ENCODE measurements at regions not wholly inside any gene's neighbourhood (a gene's known extent, or its start where the extent isn't known, plus 50 kb on each side); places are given as distances from the start of the nearest gene placed in this dataset.
"Not testable (repeated sequence)": the region's sequence is repeated elsewhere in the genome, so short reads cannot be mapped to it uniquely, and the experiment has no call there.

- Histone ChIP-seq H3K4me2 (ENCODE audit: insufficient read depth, low read length, poor library complexity, severe bottlenecking) (no peak overlapping the region), H3K9me3 (replicated peaks in 1 of 2; ENCODE audit: control insufficient read depth in 2 of 2, insufficient read depth in 1 of 2, low read depth in 1 of 2, low read length in 2 of 2) (no peaks in the 10 kb centered on the region), H3K14ac (ENCODE audit: low read length) (no peak overlapping the region), H4K8ac (ENCODE audit: low read depth, low read length) (no peak overlapping the region), H3K23ac (ENCODE audit: low read depth, low read length, poor library complexity) (no peak overlapping the region), H2BK12ac (ENCODE audit: low read length) (no peak overlapping the region), H3K36me3 (replicated peaks in 1 of 2; ENCODE audit: control insufficient read depth in 2 of 2, insufficient read depth in 2 of 2, low read length in 2 of 2) (no peaks in the 10 kb centered on the region), H3K18ac (ENCODE audit: low read length) (no peak overlapping the region), H3K27ac (replicated peaks; ENCODE audit: low read length) (no peak overlapping the region), H2BK120ac (ENCODE audit: low read depth, low read length) (no peak overlapping the region), H3K27me3 (ENCODE audit: control insufficient read depth in 3 of 3, insufficient read depth in 3 of 3, low read depth in 1 of 3, low read length in 3 of 3) (no peaks in the 10 kb centered on the region), H4K91ac (ENCODE audit: low read depth, low read length, poor library complexity) (no peak overlapping the region), H3K4me3 (ENCODE audit: low read length in 2 of 2) (no peak overlapping the region), H3K4ac (ENCODE audit: low read length) (no peak overlapping the region), H2BK5ac (ENCODE audit: low read length) (no peak overlapping the region), H3K79me1 (ENCODE audit: low read depth, low read length) (no peaks in the 10 kb centered on the region), H3K9ac (ENCODE audit: low read depth, low read length, poor library complexity) (no peak overlapping the region), H2AFZ (ENCODE audit: low read length) (no peak overlapping the region), H3K4me1 (ENCODE audit: control insufficient read depth in 2 of 2, insufficient read depth in 1 of 2, low read depth in 1 of 2, low read length in 2 of 2) (no peaks in the 10 kb centered on the region), H2AK5ac (ENCODE audit: low read depth, low read length) (no peak overlapping the region), H2BK15ac (ENCODE audit: low read length) (no peak overlapping the region)
- no peak for DNase-seq (ENCODE audit: low spot score)
Observed at GRCh38 chr10:22148961-22149360, 68.9 kb downstream of the EBLN1 start.

- H2BK12ac ChIP-seq (ENCODE audit: low read length); H3K4me1 ChIP-seq (ENCODE audit: control insufficient read depth in 2 of 2, insufficient read depth in 1 of 2, low read depth in 1 of 2, low read length in 2 of 2); H2AK5ac ChIP-seq (ENCODE audit: low read depth, low read length); H3K36me3 ChIP-seq (replicated peaks in 1 of 2; ENCODE audit: control insufficient read depth in 2 of 2, insufficient read depth in 2 of 2, low read length in 2 of 2); H4K8ac ChIP-seq (ENCODE audit: low read depth, low read length); H3K14ac ChIP-seq (ENCODE audit: low read length); H2BK15ac ChIP-seq (ENCODE audit: low read length); H3K27me3 ChIP-seq (ENCODE audit: control insufficient read depth in 3 of 3, insufficient read depth in 3 of 3, low read depth in 1 of 3, low read length in 3 of 3); H3K79me1 ChIP-seq (ENCODE audit: low read depth, low read length); H3K18ac ChIP-seq (ENCODE audit: low read length); DNase-seq (ENCODE audit: low spot score); H2BK5ac ChIP-seq (ENCODE audit: low read length); H2AFZ ChIP-seq (ENCODE audit: low read length); H3K23ac ChIP-seq (ENCODE audit: low read depth, low read length, poor library complexity); H3K4me3 ChIP-seq (ENCODE audit: low read length in 2 of 2); H4K91ac ChIP-seq (ENCODE audit: low read depth, low read length, poor library complexity); H3K9ac ChIP-seq (ENCODE audit: low read depth, low read length, poor library complexity); H3K9me3 ChIP-seq (replicated peaks in 1 of 2; ENCODE audit: control insufficient read depth in 2 of 2, insufficient read depth in 1 of 2, low read depth in 1 of 2, low read length in 2 of 2); H3K27ac ChIP-seq (replicated peaks; ENCODE audit: low read length); H2BK120ac ChIP-seq (ENCODE audit: low read depth, low read length); H3K4ac ChIP-seq (ENCODE audit: low read length); H3K4me2 ChIP-seq (ENCODE audit: insufficient read depth, low read length, poor library complexity, severe bottlenecking): not testable (repeated sequence)
- no CpG with 5 or more reads among the region's 2 CpGs for WGBS, 2 donors (ENCODE audit: extremely low coverage in 2 of 2, insufficient read length in 2 of 2, insufficient replicate concordance in 1 of 2)
Observed at GRCh38 chr10:22145873-22146272, 71.9 kb downstream of the EBLN1 start.

- H2AFZ ChIP-seq (ENCODE audit: low read length) = no peak overlapping the region
- H3K36me3 ChIP-seq (replicated peaks in 1 of 2; ENCODE audit: control insufficient read depth in 2 of 2, insufficient read depth in 2 of 2, low read length in 2 of 2) = no peaks in the 10 kb centered on the region
Observed at GRCh38 chr10:22137542-22137941, 80.3 kb downstream of the EBLN1 start.

GRCh38 chr10:22135591-22135990 is 82.2 kb downstream of the EBLN1 start:
- no peak overlapping the region for H3K4me3 ChIP-seq (ENCODE audit: low read length in 2 of 2)
- H3K79me1 ChIP-seq (ENCODE audit: low read depth, low read length) = no peaks in the 10 kb centered on the region
- H3K4me1 ChIP-seq (ENCODE audit: control insufficient read depth in 2 of 2, insufficient read depth in 1 of 2, low read depth in 1 of 2, low read length in 2 of 2) = no peaks in the 10 kb centered on the region
- H2AK5ac ChIP-seq (ENCODE audit: low read depth, low read length) = no peak overlapping the region
- no peak overlapping the region for H3K14ac ChIP-seq (ENCODE audit: low read length)
- no peaks in the 10 kb centered on the region for H3K9me3 ChIP-seq (replicated peaks in 1 of 2; ENCODE audit: control insufficient read depth in 2 of 2, insufficient read depth in 1 of 2, low read depth in 1 of 2, low read length in 2 of 2)
- H2BK12ac ChIP-seq (ENCODE audit: low read length) = no peak overlapping the region
- WGBS, 2 donors (ENCODE audit: extremely low coverage in 2 of 2, insufficient read length in 2 of 2, insufficient replicate concordance in 1 of 2) = no CpG with 5 or more reads among the region's 9 CpGs
- H2BK15ac ChIP-seq (ENCODE audit: low read length) = no peak overlapping the region
- peak overlapping the region; percentile 46 for H3K18ac ChIP-seq (ENCODE audit: low read length)
- H2BK120ac ChIP-seq (ENCODE audit: low read depth, low read length) = no peak overlapping the region
- no peak overlapping the region for H2AFZ ChIP-seq (ENCODE audit: low read length)
- no peak overlapping the region for H3K9ac ChIP-seq (ENCODE audit: low read depth, low read length, poor library complexity)
- H3K4me2 ChIP-seq (ENCODE audit: insufficient read depth, low read length, poor library complexity, severe bottlenecking) = no peak overlapping the region
- no peaks in the 10 kb centered on the region for H3K27me3 ChIP-seq (ENCODE audit: control insufficient read depth in 3 of 3, insufficient read depth in 3 of 3, low read depth in 1 of 3, low read length in 3 of 3)
- H3K23ac ChIP-seq (ENCODE audit: low read depth, low read length, poor library complexity) = no peak overlapping the region
- H4K91ac ChIP-seq (ENCODE audit: low read depth, low read length, poor library complexity) = no peak overlapping the region
- no peak overlapping the region for H2BK5ac ChIP-seq (ENCODE audit: low read length)
- no peak overlapping the region for H4K8ac ChIP-seq (ENCODE audit: low read depth, low read length)
- DNase-seq (ENCODE audit: low spot score) = no peak
- H3K36me3 ChIP-seq (replicated peaks in 1 of 2; ENCODE audit: control insufficient read depth in 2 of 2, insufficient read depth in 2 of 2, low read length in 2 of 2) = no peaks in the 10 kb centered on the region
- no peak overlapping the region for H3K27ac ChIP-seq (replicated peaks; ENCODE audit: low read length)
- no peak overlapping the region for H3K4ac ChIP-seq (ENCODE audit: low read length)

More at GRCh38 chr10:22137542-22137941, 80.3 kb downstream of the EBLN1 start:
- Histone ChIP-seq H2BK120ac (ENCODE audit: low read depth, low read length) (no peak overlapping the region), H3K4me1 (ENCODE audit: control insufficient read depth in 2 of 2, insufficient read depth in 1 of 2, low read depth in 1 of 2, low read length in 2 of 2) (no peaks in the 10 kb centered on the region), H2BK5ac (ENCODE audit: low read length) (no peak overlapping the region), H3K4me2 (ENCODE audit: insufficient read depth, low read length, poor library complexity, severe bottlenecking) (no peak overlapping the region), H2BK15ac (ENCODE audit: low read length) (no peak overlapping the region), H4K91ac (ENCODE audit: low read depth, low read length, poor library complexity) (no peak overlapping the region), H3K27me3 (ENCODE audit: control insufficient read depth in 3 of 3, insufficient read depth in 3 of 3, low read depth in 1 of 3, low read length in 3 of 3) (no peaks in the 10 kb centered on the region), H3K9ac (ENCODE audit: low read depth, low read length, poor library complexity) (no peak overlapping the region), H4K8ac (ENCODE audit: low read depth, low read length) (no peak overlapping the region), H2AK5ac (ENCODE audit: low read depth, low read length) (no peak overlapping the region), H3K14ac (ENCODE audit: low read length) (no peak overlapping the region), H3K23ac (ENCODE audit: low read depth, low read length, poor library complexity) (no peak overlapping the region), H3K4ac (ENCODE audit: low read length) (no peak overlapping the region), H3K4me3 (ENCODE audit: low read length in 2 of 2) (no peak overlapping the region), H3K18ac (ENCODE audit: low read length) (no peak overlapping the region), H2BK12ac (ENCODE audit: low read length) (no peak overlapping the region), H3K27ac (replicated peaks; ENCODE audit: low read length) (no peak overlapping the region), H3K79me1 (ENCODE audit: low read depth, low read length) (no peaks in the 10 kb centered on the region), H3K9me3 (replicated peaks in 1 of 2; ENCODE audit: control insufficient read depth in 2 of 2, insufficient read depth in 1 of 2, low read depth in 1 of 2, low read length in 2 of 2) (no peaks in the 10 kb centered on the region)
- DNase-seq (ENCODE audit: low spot score) = no peak
- no CpG with 5 or more reads among the region's 2 CpGs for WGBS, 2 donors (ENCODE audit: extremely low coverage in 2 of 2, insufficient read length in 2 of 2, insufficient replicate concordance in 1 of 2)
